H9 (cell line): ENCODE measurements at regions not wholly inside any gene's neighbourhood (a gene's known extent, or its start where the extent isn't known, plus 50 kb on each side); places are given as distances from the start of the nearest gene placed in this dataset.

Source experiments
- DNase-seq: peaks from one replicate; pipeline ENCODE4 v3.0.0-alpha.2; 2017
- H2AFZ ChIP-seq: one replicate; pipeline ENCODE4 v1.6.1; 2013; ENCODE audit warnings: mild to moderate bottlenecking, low read length, control low read depth, moderate library complexity
- H2AK5ac ChIP-seq: 2 replicates; pipeline ENCODE4 v1.6.1; 2013; ENCODE audit warnings: low read length, control low read depth, mixed read lengths; ENCODE audit not compliant: insufficient read length
- H2BK120ac ChIP-seq: one replicate; pipeline ENCODE4 v1.6.1; 2013; ENCODE audit warnings: low read depth, mild to moderate bottlenecking, low read length, control low read depth, inconsistent platforms; ENCODE audit not compliant: poor library complexity, severe bottlenecking
- H2BK12ac ChIP-seq: 2 replicates; pipeline ENCODE4 v1.6.1; 2013; ENCODE audit warnings: low read length, control low read depth, mixed read lengths, low read depth; ENCODE audit not compliant: insufficient read length
- H2BK15ac ChIP-seq: 2 replicates; pipeline ENCODE4 v1.6.1; 2013; ENCODE audit warnings: low read depth, low read length, control low read depth
- H2BK20ac ChIP-seq: one replicate; pipeline ENCODE4 v1.6.1; 2013; ENCODE audit warnings: low read depth, mild to moderate bottlenecking, low read length, control low read depth, inconsistent platforms; ENCODE audit not compliant: poor library complexity, severe bottlenecking
- H2BK5ac ChIP-seq: 2 replicates; pipeline ENCODE4 v1.6.1; 2013; ENCODE audit warnings: low read length, control low read depth, mixed read lengths; ENCODE audit not compliant: insufficient read length
- H3K14ac ChIP-seq: 2 replicates; pipeline ENCODE4 v1.6.1; 2013; ENCODE audit warnings: low read length, control low read depth; ENCODE audit not compliant: insufficient read depth
- H3K18ac ChIP-seq: 2 replicates; pipeline ENCODE4 v1.6.1; 2013; ENCODE audit warnings: low read depth, mild to moderate bottlenecking, mixed read lengths, low read length, control low read depth; ENCODE audit not compliant: insufficient read length
- H3K23ac ChIP-seq: 2 replicates; pipeline ENCODE4 v1.6.1; 2013; ENCODE audit warnings: low read length, control low read depth, mixed read lengths, low read depth; ENCODE audit not compliant: insufficient read length
- H3K23me2 ChIP-seq: 2 replicates; pipeline ENCODE4 v1.6.1; 2013; ENCODE audit warnings: low read depth, mild to moderate bottlenecking, mixed read lengths, low read length, control low read depth; ENCODE audit not compliant: insufficient read length, poor library complexity, severe bottlenecking
- H3K27ac ChIP-seq: 2 replicates; pipeline ENCODE4 v1.5.1; 2013; ENCODE audit warnings: low read length, control low read depth, mixed read lengths, low read depth; ENCODE audit not compliant: insufficient read length
- H3K27me3 ChIP-seq: 2 replicates; pipeline ENCODE4 v1.6.1; 2013; ENCODE audit warnings: low read length, control low read depth, inconsistent platforms; ENCODE audit not compliant: insufficient read depth
- H3K4ac ChIP-seq: 2 replicates; pipeline ENCODE4 v1.6.1; 2013; ENCODE audit warnings: low read depth, mild to moderate bottlenecking, control low read depth, inconsistent platforms, low read length, moderate library complexity
- H3K4me1 ChIP-seq: 2 replicates; pipeline ENCODE4 v1.6.1; 2013; ENCODE audit warnings: low read length, control low read depth, inconsistent platforms; ENCODE audit not compliant: insufficient read depth
- H3K4me2 ChIP-seq: 2 replicates; pipeline ENCODE4 v1.6.1; 2013; ENCODE audit warnings: low read length, control low read depth, mixed read lengths; ENCODE audit not compliant: insufficient read length, insufficient read depth
- H3K56ac ChIP-seq: 2 replicates; pipeline ENCODE4 v1.6.1; 2013; ENCODE audit warnings: low read depth, mild to moderate bottlenecking, mixed read lengths, low read length, control low read depth; ENCODE audit not compliant: insufficient read length
- H3K79me1 ChIP-seq: 2 replicates; pipeline ENCODE4 v1.6.1; 2013; ENCODE audit warnings: low read depth, mild to moderate bottlenecking, moderate library complexity, low read length, control low read depth, inconsistent platforms; ENCODE audit not compliant: insufficient read depth, poor library complexity, severe bottlenecking
- H3K79me2 ChIP-seq: 2 replicates; pipeline ENCODE4 v1.6.1; 2013; ENCODE audit warnings: low read length, control low read depth, inconsistent platforms; ENCODE audit not compliant: insufficient read depth
- H3K9ac ChIP-seq: 2 replicates; pipeline ENCODE4 v1.6.1; 2013; ENCODE audit warnings: low read length, control low read depth, mixed read lengths; ENCODE audit not compliant: insufficient read length; ENCODE audit errors: extremely low read depth
- H3K9me3 ChIP-seq: one replicate; pipeline ENCODE4 v1.6.1; 2013; ENCODE audit warnings: low read depth, low read length, inconsistent platforms; ENCODE audit not compliant: control insufficient read depth
- H3T11ph ChIP-seq: one replicate; pipeline ENCODE4 v1.6.1; 2013; ENCODE audit warnings: mild to moderate bottlenecking, low read length, control low read depth, inconsistent platforms
- H4K20me1 ChIP-seq: one replicate; pipeline ENCODE4 v1.6.1; 2013; ENCODE audit not compliant: control insufficient read depth, insufficient read length, insufficient read depth
- H4K5ac ChIP-seq: 2 replicates; pipeline ENCODE4 v1.6.1; 2013; ENCODE audit warnings: low read depth, mild to moderate bottlenecking, mixed read lengths, low read length, control low read depth; ENCODE audit not compliant: insufficient read length
- H4K8ac ChIP-seq: replicated peaks from 2 replicates; pipeline ENCODE4 v1.6.1; 2013; ENCODE audit warnings: low read length, control low read depth, mixed read lengths, low read depth; ENCODE audit not compliant: insufficient read length
- H4K91ac ChIP-seq: 2 replicates; pipeline ENCODE4 v1.6.1; 2013; ENCODE audit warnings: low read depth, mild to moderate bottlenecking, moderate library complexity, mixed read lengths, low read length, control low read depth; ENCODE audit not compliant: insufficient read length
- H3K27ac Mint-ChIP-seq, 3 experiments: 2 replicates in 2 of 3; 3 replicates in 1 of 3; pipeline ENCODE4 v1.8.0; 2020 to 2021; ENCODE audit warnings: mixed read lengths in 3 of 3, mild to moderate bottlenecking in 1 of 3, moderate library complexity in 1 of 3
- H3K27me3 Mint-ChIP-seq: 2 replicates; pipeline ENCODE4 v1.8.0; 2021; ENCODE audit warnings: low read depth, mild to moderate bottlenecking, moderate library complexity, mixed read lengths
- H3K36me3 Mint-ChIP-seq, 3 experiments: 2 replicates in 2 of 3; 3 replicates in 1 of 3; pipeline ENCODE4 v1.8.0; 2020 to 2021; ENCODE audit warnings: low read depth in 3 of 3, mixed read lengths in 3 of 3; ENCODE audit not compliant: insufficient read depth in 1 of 3
- H3K4me1 Mint-ChIP-seq, 2 experiments: 2 replicates each; pipeline ENCODE4 v1.8.0; 2020; ENCODE audit warnings: mixed read lengths in 2 of 2
- H3K4me3 Mint-ChIP-seq, 2 experiments: 2 replicates in 1 of 2; 3 replicates in 1 of 2; pipeline ENCODE4 v1.8.0; 2020 to 2021; ENCODE audit warnings: mild to moderate bottlenecking in 2 of 2, mixed read lengths in 2 of 2, moderate library complexity in 1 of 2
- H3K9me3 Mint-ChIP-seq, 2 experiments: 2 replicates in 1 of 2; 3 replicates in 1 of 2; pipeline ENCODE4 v1.8.0; 2020; ENCODE audit warnings: mild to moderate bottlenecking in 2 of 2, mixed read lengths in 2 of 2, moderate library complexity in 1 of 2
- WGBS: extraction: QIAGEN DNeasy Blood & Tissue Kit; methylation state at CpG from one replicate; pipeline ENCODE4 v1.1.7; 2013; ENCODE audit warnings: missing lambda C conversion rate, low lambda C conversion rate, mixed read lengths; ENCODE audit not compliant: insufficient read length; ENCODE audit errors: extremely low coverage; 5-methylcytosine and 5-hydroxymethylcytosine counted together
- TF ChIP-seq, protein P1 (sequence below): fragments of 200-600 bp; sonication (generic); conservative IDR thresholded peaks from 3 replicates; pipeline ENCODE4 v1.8.0; 2021; ENCODE audit warnings: antibody characterized with exemption, mild to moderate bottlenecking

DNA sequence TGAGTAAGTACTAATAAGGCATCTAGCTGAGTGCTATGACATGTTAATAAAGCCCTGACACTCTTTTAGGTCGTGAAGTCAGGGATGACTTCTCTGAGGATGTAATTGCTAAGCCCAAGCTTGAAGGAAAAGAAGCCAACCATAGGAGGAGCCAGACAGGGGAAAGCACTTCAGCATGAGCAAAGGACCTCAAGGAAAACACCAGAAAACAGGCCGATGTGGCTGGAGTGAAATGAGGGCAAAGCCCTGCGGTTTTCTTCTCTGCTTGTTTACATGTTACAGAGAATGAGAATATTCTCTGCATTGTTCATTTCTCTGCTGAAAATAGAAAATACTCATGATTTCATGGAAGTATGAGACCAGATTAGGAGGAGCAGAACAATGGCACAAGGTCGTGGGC lies 112.5 kb upstream of the ARHGAP28 start:
- no peak overlapping the region for H3K56ac ChIP-seq
- H3K4me1 ChIP-seq = 0 out of 2 replicates have a peak, but pooled peaks cover 4% of the 10 kb centered on the region
- TF ChIP-seq, protein P1, sequence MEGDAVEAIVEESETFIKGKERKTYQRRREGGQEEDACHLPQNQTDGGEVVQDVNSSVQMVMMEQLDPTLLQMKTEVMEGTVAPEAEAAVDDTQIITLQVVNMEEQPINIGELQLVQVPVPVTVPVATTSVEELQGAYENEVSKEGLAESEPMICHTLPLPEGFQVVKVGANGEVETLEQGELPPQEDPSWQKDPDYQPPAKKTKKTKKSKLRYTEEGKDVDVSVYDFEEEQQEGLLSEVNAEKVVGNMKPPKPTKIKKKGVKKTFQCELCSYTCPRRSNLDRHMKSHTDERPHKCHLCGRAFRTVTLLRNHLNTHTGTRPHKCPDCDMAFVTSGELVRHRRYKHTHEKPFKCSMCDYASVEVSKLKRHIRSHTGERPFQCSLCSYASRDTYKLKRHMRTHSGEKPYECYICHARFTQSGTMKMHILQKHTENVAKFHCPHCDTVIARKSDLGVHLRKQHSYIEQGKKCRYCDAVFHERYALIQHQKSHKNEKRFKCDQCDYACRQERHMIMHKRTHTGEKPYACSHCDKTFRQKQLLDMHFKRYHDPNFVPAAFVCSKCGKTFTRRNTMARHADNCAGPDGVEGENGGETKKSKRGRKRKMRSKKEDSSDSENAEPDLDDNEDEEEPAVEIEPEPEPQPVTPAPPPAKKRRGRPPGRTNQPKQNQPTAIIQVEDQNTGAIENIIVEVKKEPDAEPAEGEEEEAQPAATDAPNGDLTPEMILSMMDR = no peak
- no peak overlapping the region for H4K5ac ChIP-seq
- H4K91ac ChIP-seq = no peak overlapping the region
- no peaks in the 10 kb centered on the region for H3K9me3 ChIP-seq
- no peak overlapping the region for H3K23ac ChIP-seq
- H3K4me2 ChIP-seq = no peak overlapping the region
- no peak overlapping the region for H3K14ac ChIP-seq
- Mint-ChIP-seq H3K36me3 (peaks cover 11 to 36% (median 14%) of the 10 kb centered on the region in 3 experiments; a peak in 6 of 7 replicates), H3K4me1 (peaks cover 5 to 20% of the 10 kb centered on the region in 2 experiments), H3K4me3 (no peak overlapping the region), H3K9me3 (peaks cover 26 to 29% of the 10 kb centered on the region in 2 experiments), H3K27ac (no peak overlapping the region), H3K27me3 (peaks cover 8% of the 10 kb centered on the region; the same call in 1 of the 2 replicates)
- H2BK120ac ChIP-seq = no peak overlapping the region
- WGBS = no CpG with 5 or more reads among the region's 4 CpGs
- no peaks in the 10 kb centered on the region for H3K27me3 ChIP-seq
- H3K27ac ChIP-seq = no peak overlapping the region
- no peaks in the 10 kb centered on the region for H4K20me1 ChIP-seq
- H2AK5ac ChIP-seq = no peak overlapping the region
- H3K9ac ChIP-seq = no peak overlapping the region
- no peaks in the 10 kb centered on the region for H3K79me1 ChIP-seq
- no peak overlapping the region for H4K8ac ChIP-seq
- H2BK5ac ChIP-seq = no peak overlapping the region
- no peaks in the 10 kb centered on the region for H3K79me2 ChIP-seq
- no peak overlapping the region for H2BK15ac ChIP-seq
- no peak for DNase-seq
- no peaks in the 10 kb centered on the region for H3K23me2 ChIP-seq
- H2AFZ ChIP-seq = no peak overlapping the region
- no peak overlapping the region for H3K4ac ChIP-seq
- H3K18ac ChIP-seq = no peak overlapping the region
- no peak overlapping the region for H2BK20ac ChIP-seq
- H2BK12ac ChIP-seq = no peak overlapping the region
- H3T11ph ChIP-seq = no peak overlapping the region
